GM18502 (cell line): ENCODE measurements at regions not wholly inside any gene's neighbourhood (a gene's known extent, or its start where the extent isn't known, plus 50 kb on each side); places are given as distances from the start of the nearest gene placed in this dataset.
"Not testable (repeated sequence)": the region's sequence is repeated elsewhere in the genome, so short reads cannot be mapped to it uniquely, and the experiment has no call there.

ENCODE experiments used
- ATAC-seq: cut with Tn5 transposase; IDR thresholded peaks from one replicate; pipeline ENCODE4 v1.9.1; 2021; ENCODE audit warnings: mild to moderate bottlenecking; ENCODE audit not compliant: unreplicated experiment, poor library complexity

GRCh38 chr18:73593207-73593606, 554.4 kb downstream of the FBXO15 start:
- ATAC-seq = no peak

- no peak for ATAC-seq
Observed at GRCh38 chr18:73590950-73591349, 556.7 kb downstream of the FBXO15 start.

- no peak for ATAC-seq
Observed at GRCh38 chr18:73579698-73580097, 567.9 kb downstream of the FBXO15 start.

GRCh38 chr18:73577365-73577764, 570.3 kb downstream of the FBXO15 start:
- ATAC-seq = no peak

GRCh38 chr18:73563901-73564472, 583.6 kb downstream of the FBXO15 start:
- ATAC-seq = no peak

- ATAC-seq = no peak
Observed at GRCh38 chr18:73563345-73563744, 584.3 kb downstream of the FBXO15 start.

GRCh38 chr18:73556904-73557303, 590.7 kb downstream of the FBXO15 start:
- no peak for ATAC-seq

- ATAC-seq = no peak
Observed at GRCh38 chr18:73552171-73552570, 595.5 kb downstream of the FBXO15 start.

- no peak for ATAC-seq
Observed at GRCh38 chr18:73551211-73551610, 596.4 kb downstream of the FBXO15 start.

GRCh38 chr18:73549236-73549635, 598.4 kb downstream of the FBXO15 start:
- ATAC-seq = no peak

- no peak for ATAC-seq
Observed at GRCh38 chr18:73545472-73545871, 602.2 kb downstream of the FBXO15 start.

- ATAC-seq = no peak
Observed at GRCh38 chr18:73544617-73545016, 603.0 kb downstream of the FBXO15 start.

GRCh38 chr18:73544032-73544431, 603.6 kb downstream of the FBXO15 start:
- ATAC-seq = no peak

- no peak for ATAC-seq
Observed at GRCh38 chr18:73535990-73536389, 611.6 kb downstream of the FBXO15 start.

GRCh38 chr18:73535189-73535588, 612.4 kb downstream of the FBXO15 start:
- no peak for ATAC-seq

GRCh38 chr18:73531601-73532000, 616.0 kb downstream of the FBXO15 start:
- ATAC-seq = no peak

- ATAC-seq = no peak
Observed at GRCh38 chr18:73528066-73528465, 619.6 kb downstream of the FBXO15 start.

GRCh38 chr18:73520229-73520628, 627.4 kb downstream of the FBXO15 start:
- no peak for ATAC-seq

- ATAC-seq = not testable (repeated sequence)
Observed at GRCh38 chr18:73516056-73516455, 631.6 kb downstream of the FBXO15 start.

- no peak for ATAC-seq
Observed at GRCh38 chr18:73514449-73514848, 633.2 kb downstream of the FBXO15 start.

GRCh38 chr18:73511771-73512503, 635.7 kb downstream of the FBXO15 start:
- ATAC-seq = no peak

- no peak for ATAC-seq
Observed at GRCh38 chr18:73509460-73509859, 638.2 kb downstream of the FBXO15 start.
